GM13977 (cell line): ENCODE measurements at regions not wholly inside any gene's neighbourhood (a gene's known extent, or its start where the extent isn't known, plus 50 kb on each side); places are given as distances from the start of the nearest gene placed in this dataset.

Source experiments
- DNase-seq: peaks from one replicate; pipeline ENCODE4 v3.0.0; 2012; ENCODE audit warnings: low spot score
- CTCF ChIP-seq: IDR thresholded peaks from 2 replicates; pipeline ENCODE4 v1.5.1; 2012; ENCODE audit warnings: mild to moderate bottlenecking, control low read depth; ENCODE audit not compliant: insufficient read depth; ENCODE audit errors: extremely low read depth, missing control alignments
- in situ Hi-C: fragments of 300-500 bp; cut with MboI; formaldehyde crosslinking; loops from one replicate; pipeline ENCODE4 v1.12.0; 2022; ENCODE audit warnings: low sequenced_read_pairs, low pct_unique_long_range_greater_than_20kb, mixed read lengths, inconsistent platforms; ENCODE audit not compliant: unreplicated experiment

GRCh38 chr6:164911151-164911550, 398.3 kb downstream of the C6orf118 start:
- DNase-seq, result no peak
- in situ Hi-C loops, result no loop called here
- no peak for TF ChIP-seq CTCF

- TF ChIP-seq CTCF, result no peak
- in situ Hi-C loops, result no loop called here
Observed at GRCh38 chr6:164906766-164907165, 402.6 kb downstream of the C6orf118 start.

GRCh38 chr6:164905311-164905710, 404.1 kb downstream of the C6orf118 start:
- DNase-seq, result no peak
- no peak for TF ChIP-seq CTCF
- in situ Hi-C loops, result no loop called here

More at GRCh38 chr6:164906766-164907165, 402.6 kb downstream of the C6orf118 start:
- DNase-seq, result no peak

- no peak for DNase-seq
- TF ChIP-seq CTCF, result no peak
- in situ Hi-C loops, result no loop called here
Observed at GRCh38 chr6:164898412-164898811, 411.0 kb downstream of the C6orf118 start.

- no peak for TF ChIP-seq CTCF
- in situ Hi-C loops, result no loop called here
Observed at GRCh38 chr6:164897523-164898235, 411.7 kb downstream of the C6orf118 start.

GRCh38 chr6:164889980-164890379, 419.4 kb downstream of the C6orf118 start:
- DNase-seq, result no peak
- in situ Hi-C loops, result no loop called here
- no peak for TF ChIP-seq CTCF

More at GRCh38 chr6:164897523-164898235, 411.7 kb downstream of the C6orf118 start:
- DNase-seq, result no peak
